Erythroblast (primary cell): ENCODE measurements at regions not wholly inside any gene's neighbourhood (a gene's known extent, or its start where the extent isn't known, plus 50 kb on each side); places are given as distances from the start of the nearest gene placed in this dataset.

ENCODE experiments used
- DNase-seq, 2 experiments: peaks; one replicate each; lab custom pipeline; 2025; lab: John Stamatoyannopoulos, UW
- GATA1 ChIP-seq: IDR thresholded peaks from 2 replicates; pipeline ENCODE4 v1.6.1; 2011; ENCODE audit warnings: low read depth, mild to moderate bottlenecking, control low read depth, low read length, moderate library complexity
- POLR2A ChIP-seq: IDR thresholded peaks from 2 replicates; pipeline ENCODE4 v1.6.1; 2011; ENCODE audit warnings: mild to moderate bottlenecking, low read length

DNA sequence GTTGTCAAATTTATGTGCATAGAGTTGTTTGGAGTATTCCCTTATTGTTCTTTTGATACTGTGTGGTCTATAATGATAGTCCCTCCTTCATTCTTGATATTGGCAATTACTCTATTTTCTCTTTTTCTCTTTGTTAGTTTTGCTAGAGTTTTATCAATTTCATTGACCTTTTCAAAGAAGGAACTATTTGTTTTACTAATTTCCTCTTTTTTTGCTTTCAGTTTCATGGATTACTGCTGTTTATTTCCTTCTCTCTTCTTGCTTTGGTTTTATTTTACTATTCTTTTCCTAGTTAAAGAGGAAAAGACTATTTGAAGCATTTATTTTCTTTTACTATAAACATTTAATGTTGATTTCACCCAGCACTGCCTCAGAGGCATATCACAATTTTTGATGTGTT is 250.9 kb upstream of the PELI2 start:
- DNase-seq: no peak
- TF ChIP-seq POLR2A (no peak), GATA1 (no peak)

DNA sequence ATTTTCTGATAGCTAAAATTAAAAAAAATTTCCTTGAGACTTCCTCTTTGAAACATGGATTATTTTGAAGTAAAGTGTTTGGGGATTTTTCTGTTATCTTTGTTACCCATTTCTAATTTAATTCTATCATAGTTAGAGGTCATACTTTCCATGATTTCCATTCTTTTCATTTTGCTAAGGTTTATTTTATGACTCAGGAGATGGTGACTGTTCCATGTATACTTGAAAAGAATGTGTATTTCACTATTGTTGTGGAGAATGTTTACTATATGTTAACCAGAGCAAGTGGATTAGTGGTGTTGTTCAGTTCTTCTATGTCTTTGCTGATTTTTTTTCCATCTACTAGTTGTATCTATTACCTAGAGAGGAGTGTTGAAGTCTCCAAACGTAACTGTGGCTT is 250.5 kb upstream of the PELI2 start:
- TF ChIP-seq GATA1 (no peak), POLR2A (no peak)
- no peak for DNase-seq

DNA sequence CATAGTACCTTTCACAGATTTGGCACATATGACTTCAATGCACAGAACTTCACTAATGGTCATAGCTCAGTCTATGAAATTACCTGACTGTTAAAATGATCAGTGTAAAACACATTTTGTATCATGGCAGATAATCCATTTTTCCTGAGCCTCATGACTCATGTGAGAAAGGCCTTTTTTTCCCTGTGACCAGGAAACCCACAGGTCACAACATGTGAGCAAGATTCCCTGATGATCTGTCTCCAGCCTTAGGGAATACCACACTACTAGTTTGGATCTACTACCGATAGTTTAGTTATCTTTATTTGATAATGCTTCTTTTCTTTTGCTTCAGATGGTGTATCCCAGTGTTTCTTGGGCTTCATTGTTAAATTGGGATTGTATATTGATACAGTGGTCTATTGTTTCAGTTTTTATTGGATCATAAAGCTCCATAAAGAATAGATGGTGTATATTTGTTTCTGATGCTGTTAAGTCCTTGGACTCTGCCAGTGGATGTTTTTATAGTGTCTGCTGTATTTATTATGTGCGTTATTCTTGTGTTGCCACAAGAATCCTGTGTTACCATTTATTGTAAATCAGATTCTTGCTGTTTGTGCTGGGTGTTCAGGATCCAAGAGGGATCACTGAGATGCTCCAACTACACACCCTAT is 248.7 kb upstream of the PELI2 start:
- no peak for TF ChIP-seq POLR2A
- no peak for TF ChIP-seq GATA1
- no peak for DNase-seq

DNA sequence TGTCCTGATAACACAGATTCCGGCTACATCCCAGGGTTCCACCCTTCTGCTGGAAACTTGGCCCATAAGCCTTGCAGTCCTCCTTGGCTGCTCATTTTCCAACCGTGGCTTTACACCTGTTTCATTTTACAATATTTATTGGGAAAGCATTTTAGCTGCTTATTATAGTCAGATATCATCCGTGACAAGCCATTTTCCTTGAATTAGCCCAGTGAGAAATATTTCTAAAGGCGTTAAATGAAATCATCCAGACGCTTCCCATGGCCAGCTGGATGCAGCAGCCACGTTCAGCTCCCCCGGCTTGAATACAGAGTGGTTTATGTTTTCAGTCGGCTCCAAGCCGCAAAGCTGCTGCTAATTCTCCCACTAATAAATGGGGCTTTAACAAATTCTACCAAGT is 245.0 kb upstream of the PELI2 start:
- DNase-seq: no peak
- no peak for TF ChIP-seq POLR2A
- TF ChIP-seq GATA1: no peak

- TF ChIP-seq GATA1 (no peak), POLR2A (no peak)
- DNase-seq: no peak
Observed at GRCh38 chr14:55874785-55875184, 243.4 kb upstream of the PELI2 start.

- TF ChIP-seq POLR2A (no peak), GATA1 (no peak)
- DNase-seq: no peak
Observed at GRCh38 chr14:55877942-55878341, 240.3 kb upstream of the PELI2 start.

GRCh38 chr14:55881577-55882241 is 236.5 kb upstream of the PELI2 start:
- peak; percentile 4 to 9 for DNase-seq
- TF ChIP-seq GATA1 (no peak), POLR2A (no peak)

DNA sequence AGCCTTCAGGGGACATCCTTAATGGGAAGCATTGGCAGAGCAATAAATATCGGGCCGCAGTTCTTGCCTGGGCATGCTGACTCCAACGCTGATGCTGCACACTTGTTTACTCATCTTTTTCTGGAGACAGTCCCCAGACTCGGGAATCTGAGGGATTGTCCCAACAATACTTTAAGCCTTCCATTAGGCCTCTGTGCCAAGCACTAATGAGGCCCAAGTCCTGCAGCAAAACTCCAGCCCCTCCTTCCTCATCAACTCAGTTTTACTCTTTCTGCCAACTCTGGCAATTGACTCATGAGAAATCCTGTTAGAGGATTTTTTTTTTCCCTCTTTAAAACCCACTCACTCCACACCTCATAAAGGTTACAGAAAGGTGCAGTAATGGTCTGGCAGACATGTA is 233.4 kb upstream of the PELI2 start:
- TF ChIP-seq GATA1: no peak
- no peak for TF ChIP-seq POLR2A
- no peak for DNase-seq

DNA sequence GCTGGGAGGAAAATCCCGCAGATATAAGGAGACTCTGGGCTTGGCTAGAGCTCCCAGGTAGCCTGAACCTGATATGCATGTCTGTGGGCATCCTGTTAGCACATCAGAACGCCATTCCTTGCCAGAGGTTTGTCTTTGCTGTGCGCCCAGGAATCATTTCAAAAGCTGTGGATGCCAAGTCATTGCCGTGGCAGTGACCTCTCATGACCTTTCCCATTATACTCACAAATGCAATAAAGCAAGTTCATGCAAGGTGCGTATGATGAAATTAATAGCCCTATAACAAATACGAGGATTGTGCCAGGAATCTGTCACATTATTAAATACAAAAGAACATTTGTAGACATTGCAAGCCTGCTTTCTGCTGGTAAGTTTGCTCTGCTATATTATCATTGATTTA is 229.1 kb upstream of the PELI2 start:
- TF ChIP-seq POLR2A: no peak
- TF ChIP-seq GATA1: no peak
- no peak for DNase-seq

DNA sequence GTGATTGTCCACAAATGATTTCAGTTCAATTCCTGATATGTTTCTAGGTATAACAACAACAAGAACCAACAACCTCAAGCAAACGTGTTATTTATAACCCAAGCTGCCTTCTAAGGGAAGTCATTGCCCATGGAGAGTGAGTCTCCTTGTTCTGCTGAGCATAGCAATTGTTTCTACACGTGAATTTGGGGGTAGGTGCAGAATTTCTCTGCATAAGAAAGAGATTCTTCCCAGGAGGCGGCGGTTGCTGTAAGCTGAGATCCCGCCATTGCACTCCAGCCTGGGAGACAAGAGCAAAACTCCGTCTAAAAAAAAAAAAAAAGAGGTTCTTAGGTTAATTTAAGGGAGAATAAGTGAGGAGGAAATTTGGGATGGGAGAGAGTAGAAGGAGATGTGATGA is 226.5 kb upstream of the PELI2 start:
- DNase-seq: no peak
- TF ChIP-seq GATA1 (no peak), POLR2A (no peak)

DNA sequence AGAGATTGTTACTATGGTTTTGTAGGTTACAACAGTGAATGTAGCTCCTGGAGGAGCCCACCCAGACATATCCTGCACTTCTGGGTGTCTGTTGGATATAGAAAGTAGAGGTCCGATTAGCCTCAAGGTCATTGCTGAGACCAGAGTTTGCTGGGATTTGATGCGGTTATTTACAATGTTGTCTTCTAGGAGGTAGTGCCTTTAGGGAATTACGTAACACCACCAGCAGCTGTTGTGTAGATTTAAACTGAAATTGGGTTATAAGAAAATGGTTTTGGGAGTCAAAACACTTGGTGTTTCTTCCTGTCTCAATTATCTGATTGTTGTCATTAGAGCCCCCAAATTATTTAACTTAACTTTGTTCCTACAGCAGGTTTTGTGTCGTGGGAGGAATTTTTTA is 225.3 kb upstream of the PELI2 start:
- no peak for DNase-seq
- no peak for TF ChIP-seq POLR2A
- no peak for TF ChIP-seq GATA1

DNA sequence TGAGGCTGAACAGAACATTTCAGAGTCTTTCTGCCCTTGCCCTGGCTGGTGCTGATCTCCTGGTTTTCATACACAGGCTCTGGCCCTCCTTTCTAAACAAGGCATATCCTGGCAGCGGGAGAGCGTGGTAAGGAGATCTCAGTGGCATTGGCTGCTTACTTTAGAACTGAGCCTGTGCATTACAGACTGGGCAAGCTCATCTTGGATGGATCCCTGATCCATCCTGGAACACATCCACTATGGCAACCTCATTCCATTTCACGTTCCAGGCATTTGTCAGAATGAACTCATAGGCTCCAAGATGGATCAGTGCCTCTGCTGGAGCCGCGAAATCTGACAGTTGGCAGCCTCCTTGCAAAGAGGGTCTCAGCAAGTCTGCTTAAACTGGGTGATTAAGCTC is 224.5 kb upstream of the PELI2 start:
- no peak for DNase-seq
- no peak for TF ChIP-seq POLR2A
- TF ChIP-seq GATA1: no peak

- no peak for DNase-seq
- TF ChIP-seq POLR2A (no peak), GATA1 (no peak)
Observed at GRCh38 chr14:55897031-55897430, 221.2 kb upstream of the PELI2 start.

DNA sequence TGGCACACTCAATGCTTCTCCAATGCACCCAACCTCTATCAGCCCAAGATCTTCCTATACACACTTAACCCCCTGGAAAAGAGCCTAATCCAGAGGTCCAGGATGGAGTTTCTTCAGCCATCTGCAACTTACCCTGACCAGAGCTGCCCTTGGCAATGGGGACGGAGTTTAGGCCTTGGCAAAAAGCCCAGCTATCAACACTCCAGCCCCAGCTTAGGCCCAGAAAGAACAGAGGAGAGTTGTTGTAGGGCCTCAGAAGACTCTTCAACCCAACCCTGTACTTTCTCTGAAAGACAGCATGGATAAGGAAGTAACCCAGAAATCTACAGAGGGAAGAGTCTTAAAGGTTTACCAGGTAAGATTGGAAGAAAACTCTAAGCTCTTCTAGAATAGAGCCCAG is 219.3 kb upstream of the PELI2 start:
- TF ChIP-seq POLR2A (no peak), GATA1 (no peak)
- no peak for DNase-seq

GRCh38 chr14:55899531-55899930 is 218.7 kb upstream of the PELI2 start:
- no peak for DNase-seq
- no peak for TF ChIP-seq GATA1
